ENCODE measurements at regions not wholly inside any gene's neighbourhood (a gene's known extent, or its start where the extent isn't known, plus 50 kb on each side); places are given as distances from the start of the nearest gene placed in this dataset.
A peak's percentile ranks its signal among the peaks of the same experiment; 100 is the strongest.

DNA sequence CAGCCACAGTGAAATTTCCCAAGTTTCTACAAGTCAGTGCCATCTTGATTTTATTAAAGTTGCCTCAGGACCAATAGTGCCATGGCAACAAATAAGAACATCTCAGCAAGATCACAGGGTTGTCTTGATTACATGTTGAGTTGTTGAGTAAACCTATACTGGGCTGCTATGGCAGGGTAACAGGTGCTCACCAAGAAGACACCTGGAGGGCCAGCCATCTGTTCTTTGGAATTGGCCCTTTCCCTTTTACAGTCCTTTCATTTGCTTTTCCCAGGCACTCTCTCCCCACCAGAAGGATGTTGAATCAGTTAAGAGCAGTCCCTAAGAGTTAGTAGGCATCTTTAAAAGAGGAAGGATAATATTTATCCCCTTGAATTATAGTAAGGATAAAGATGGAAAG is 582.0 kb downstream of the TNS3 start:
- no peak for FAIRE-seq
- DNase-seq (ENCODE audit: low spot score): no peak

- no peak for DNase-seq (ENCODE audit: low spot score)
- no peak for FAIRE-seq
These were observed 584.9 kb downstream of the TNS3 start for GRCh38 chr7:46996972-46997371.

GRCh38 chr7:46993396-46993795 is 588.5 kb downstream of the TNS3 start:
- FAIRE-seq (no peak), DNase-seq (ENCODE audit: low spot score) (no peak)

GRCh38 chr7:46990761-46991160 is 591.1 kb downstream of the TNS3 start:
- no peak for DNase-seq (ENCODE audit: low spot score)
- FAIRE-seq: no peak

GRCh38 chr7:46989247-46989646 is 592.7 kb downstream of the TNS3 start:
- DNase-seq (ENCODE audit: low spot score) (no peak), FAIRE-seq (no peak)

- FAIRE-seq (no peak), DNase-seq (ENCODE audit: low spot score) (no peak)
These were observed 599.0 kb downstream of the TNS3 start for GRCh38 chr7:46982928-46983327.

- no peak for FAIRE-seq
- no peak for DNase-seq (ENCODE audit: low spot score)
These were observed 602.5 kb downstream of the TNS3 start for GRCh38 chr7:46979439-46979838.

DNA sequence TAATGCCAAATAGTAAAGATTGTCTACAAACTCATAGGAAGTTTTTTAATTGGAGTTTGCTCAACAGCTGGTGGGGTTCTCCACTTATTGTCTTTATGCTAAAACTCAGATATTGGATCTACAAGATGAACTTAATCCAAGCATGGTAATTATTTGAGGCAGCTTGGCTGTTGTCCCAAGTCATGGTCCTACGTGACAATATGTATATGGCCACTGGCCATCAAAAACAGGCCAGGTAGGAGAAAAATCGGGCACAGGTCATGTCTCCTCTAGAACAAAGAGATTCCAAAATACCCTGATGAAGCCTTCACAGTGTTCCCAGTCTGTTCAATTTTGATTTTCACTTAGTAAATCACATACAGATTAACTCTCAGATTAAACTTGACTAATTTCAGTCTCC is 606.4 kb downstream of the TNS3 start:
- no peak for DNase-seq (ENCODE audit: low spot score)

GRCh38 chr7:46972205-46972604 is 609.7 kb downstream of the TNS3 start:
- peak; percentile 93 for DNase-seq (ENCODE audit: low spot score)
- peak; percentile 94 for FAIRE-seq

More for the DNA sequence above, 606.4 kb downstream of the TNS3 start:
- FAIRE-seq: no peak

GRCh38 chr7:46970476-46970875 is 611.4 kb downstream of the TNS3 start:
- FAIRE-seq: peak; percentile 90
- peak; percentile 47 for DNase-seq (ENCODE audit: low spot score)

DNA sequence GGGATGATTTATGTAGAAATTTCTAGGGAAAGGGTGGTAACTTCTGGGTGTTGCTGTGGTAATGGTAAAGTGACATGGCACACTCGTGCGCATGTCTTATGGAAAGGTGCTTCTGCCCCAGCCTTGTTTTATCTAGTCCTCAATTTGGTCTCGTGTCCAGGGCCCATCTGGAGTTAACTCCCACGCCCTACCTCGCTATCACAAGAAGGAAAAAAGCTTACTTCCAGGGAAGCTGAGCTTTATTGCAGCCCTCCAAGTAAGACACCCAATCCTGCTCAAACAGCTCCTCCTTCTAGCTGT is 611.8 kb downstream of the TNS3 start:
- DNase-seq (ENCODE audit: low spot score) (no peak), FAIRE-seq (no peak)

- FAIRE-seq (peak; percentile 93), DNase-seq (ENCODE audit: low spot score) (peak; percentile 58)
These were observed 612.4 kb downstream of the TNS3 start for GRCh38 chr7:46969303-46970130.

- FAIRE-seq (no peak), DNase-seq (ENCODE audit: low spot score) (no peak)
These were observed 613.9 kb downstream of the TNS3 start for GRCh38 chr7:46968003-46968402.

DNA sequence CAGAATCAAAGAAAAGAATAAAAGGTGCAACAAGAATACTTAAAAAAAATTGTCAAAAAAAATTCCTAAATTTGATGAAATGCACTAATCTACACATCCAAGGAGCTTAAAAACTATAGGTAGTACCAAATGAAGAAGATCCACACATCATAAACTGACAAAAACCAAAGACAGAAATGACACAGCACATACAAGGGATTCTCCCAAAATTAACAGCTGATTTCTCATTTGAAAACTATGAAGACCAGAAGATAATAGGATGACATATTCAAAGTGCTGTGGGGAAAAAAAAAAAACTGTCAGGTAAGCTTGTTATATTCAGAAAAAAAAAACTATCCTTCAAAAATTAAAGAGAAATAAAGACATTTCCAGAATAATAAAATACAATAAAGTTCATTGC is 618.2 kb downstream of the TNS3 start:
- DNase-seq (ENCODE audit: low spot score): no peak
- no peak for FAIRE-seq

DNA sequence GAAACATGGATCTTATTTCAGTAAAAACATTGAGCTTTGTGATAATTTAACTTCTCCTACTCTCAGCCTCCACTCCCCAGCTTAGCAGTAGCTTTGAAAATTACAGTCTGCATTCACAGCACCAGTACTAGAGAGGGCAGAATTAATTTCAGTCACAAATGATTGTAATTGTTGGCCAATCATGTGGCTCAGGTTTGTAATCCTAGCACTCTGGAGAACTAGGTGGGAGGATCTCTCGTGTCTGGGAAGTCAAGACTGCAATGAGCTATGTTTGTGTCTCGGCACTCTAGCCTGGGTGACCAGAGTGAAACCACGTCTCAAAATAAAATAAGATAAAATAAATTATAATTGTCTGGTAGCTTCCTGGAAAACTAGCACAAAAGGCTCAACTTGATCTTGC is 620.9 kb downstream of the TNS3 start:
- no peak for DNase-seq (ENCODE audit: low spot score)
- no peak for FAIRE-seq

- DNase-seq (ENCODE audit: low spot score): no peak
- FAIRE-seq: no peak
These were observed 624.7 kb downstream of the TNS3 start for GRCh38 chr7:46957195-46957594.

- DNase-seq (ENCODE audit: low spot score): no peak
- no peak for FAIRE-seq
These were observed 626.4 kb downstream of the TNS3 start for GRCh38 chr7:46955531-46955930.

GRCh38 chr7:46954181-46954580 is 627.7 kb downstream of the TNS3 start:
- DNase-seq (ENCODE audit: low spot score): no peak
- FAIRE-seq: no peak

DNA sequence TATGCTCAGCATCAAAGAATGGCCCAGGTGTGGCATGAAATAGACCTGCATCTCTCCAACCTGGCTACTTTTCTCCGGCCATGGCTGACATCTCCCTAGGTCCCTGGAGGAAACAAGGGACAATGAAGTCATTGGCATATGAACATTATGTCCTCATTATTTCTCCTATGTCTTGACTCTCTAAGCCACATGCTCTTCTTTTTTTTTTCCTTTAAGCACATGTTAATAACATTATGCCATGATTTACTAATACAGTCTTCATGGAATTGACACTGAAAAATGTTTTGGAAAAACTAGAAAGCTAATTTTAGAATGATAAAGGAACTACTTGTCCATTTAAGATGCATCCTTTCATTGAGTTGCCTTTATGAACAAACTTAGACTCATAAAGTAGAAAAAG is 628.9 kb downstream of the TNS3 start:
- FAIRE-seq (no peak), DNase-seq (ENCODE audit: low spot score) (no peak)

- no peak for FAIRE-seq
- no peak for DNase-seq (ENCODE audit: low spot score)
These were observed 632.5 kb downstream of the TNS3 start for GRCh38 chr7:46949270-46949931.

GRCh38 chr7:46948716-46949115 is 633.2 kb downstream of the TNS3 start:
- no peak for DNase-seq (ENCODE audit: low spot score)
- FAIRE-seq: no peak

DNA sequence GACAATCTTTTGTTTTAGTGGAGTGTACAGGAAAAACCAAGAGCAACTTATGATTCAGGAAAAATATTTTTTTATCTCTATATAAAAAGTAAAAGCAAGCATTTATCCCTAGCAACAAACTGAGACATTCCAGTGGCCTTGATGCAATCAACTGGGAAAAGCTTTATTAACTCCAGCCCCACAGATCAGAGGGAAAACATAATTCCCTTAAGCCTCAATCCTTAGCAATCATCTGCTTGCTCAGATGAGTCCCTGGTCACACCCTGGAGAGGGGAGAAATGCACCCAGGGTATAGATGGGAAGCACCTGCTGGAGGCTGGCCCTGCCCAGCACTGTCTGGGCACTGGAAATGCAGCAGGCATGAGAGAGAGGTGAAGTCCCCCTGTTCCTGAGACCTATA is 636.6 kb downstream of the TNS3 start:
- DNase-seq (ENCODE audit: low spot score): no peak
- FAIRE-seq: no peak

- FAIRE-seq (no peak), DNase-seq (ENCODE audit: low spot score) (no peak)
These were observed 637.9 kb downstream of the TNS3 start for GRCh38 chr7:46943996-46944395.
